ENCODE measurements at regions not wholly inside any gene's neighbourhood (a gene's known extent, or its start where the extent isn't known, plus 50 kb on each side); places are given as distances from the start of the nearest gene placed in this dataset.

GRCh38 chr3:40780291-40780924 lies 255.6 kb downstream of the ZNF621 start:
- Histone ChIP-seq H3K27ac (peak overlapping the region; percentile 70 to 93 (median 80)), H3K27me3 (no peaks in the 10 kb centered on the region), H3K4me1 (peaks cover 0 to 32% (median 26%) of the 10 kb centered on the region in 12 donors), H3K36me3 (no peaks in the 10 kb centered on the region), H3K4me3 (peak overlapping the region in 9 of 12 donors; percentile 2 to 41 (median 29)), H3K9me3 (no peaks in the 10 kb centered on the region)
- peak in 4 of 12 donors; percentile 13 to 20 (median 16) for TF ChIP-seq CTCF (IDR thresholded peaks at IDR 0.05)
- TF ChIP-seq POLR2A (IDR thresholded peaks at IDR 0.05), result no peak
- ATAC-seq (peak; percentile 82 to 90 (median 84)), DNase-seq (peak; percentile 81 to 90 (median 86))
- WGBS, 4 donors, result 30 to 45% (median 37%) methylated on average over 19 of the region's 19 CpGs
- intact Hi-C loops (cut with DNase I), result loop anchor here in 6 of 10 donors (2.0 to 10.0 kb wide), 7 partner anchors 97 to 422 kb away; partner anchors contain the start of gene CTNNB1 (in 1 of the 6)

GRCh38 chr3:40780925-40781406 lies 256.2 kb downstream of the ZNF621 start:
- Histone ChIP-seq H3K36me3 (no peaks in the 10 kb centered on the region), H3K27ac (peak overlapping the region; percentile 70 to 93 (median 80)), H3K4me3 (peak overlapping the region in 9 of 12 donors; percentile 2 to 41 (median 29)), H3K9me3 (no peaks in the 10 kb centered on the region), H3K27me3 (no peaks in the 10 kb centered on the region), H3K4me1 (peaks cover 0 to 32% (median 26%) of the 10 kb centered on the region in 12 donors)
- TF ChIP-seq POLR2A (IDR thresholded peaks at IDR 0.05) (no peak), CTCF (IDR thresholded peaks at IDR 0.05) (peak in 1 of 12 donors; percentile 5)
- peak; percentile 70 to 81 (median 78) for ATAC-seq
- 38 to 59% (median 47%) methylated on average over 10 to 12 of the region's 12 CpGs for WGBS, 4 donors
- DNase-seq, result peak; percentile 69 to 79 (median 76)
- intact Hi-C loops (cut with DNase I), result loop anchor here in 6 of 10 donors (2.0 to 10.0 kb wide), 7 partner anchors 96 to 421 kb away; partner anchors contain the start of gene CTNNB1 (in 1 of the 6)

GRCh38 chr3:40782111-40782721 lies 257.5 kb downstream of the ZNF621 start:
- Histone ChIP-seq H3K27me3 (no peaks in the 10 kb centered on the region), H3K4me3 (no peak overlapping the region), H3K36me3 (no peaks in the 10 kb centered on the region), H3K9me3 (no peaks in the 10 kb centered on the region), H3K4me1 (peaks cover 0 to 32% (median 26%) of the 10 kb centered on the region in 12 donors), H3K27ac (peak overlapping the region in 5 of 12 donors; percentile 79 to 93 (median 83))
- no peak for DNase-seq
- TF ChIP-seq CTCF (IDR thresholded peaks at IDR 0.05) (peak in 1 of 12 donors; percentile 16), POLR2A (IDR thresholded peaks at IDR 0.05) (no peak)
- no peak for ATAC-seq
- WGBS, 4 donors, result 82 to 94% (median 90%) methylated on average over 3 of the region's 3 CpGs
- intact Hi-C loops (cut with DNase I), result loop anchor here in 5 of 10 donors (5.0 to 10.0 kb wide), 5 partner anchors 95 to 420 kb away; no protein-coding TSS in a partner anchor

GRCh38 chr3:40790746-40791145 lies 266.0 kb downstream of the ZNF621 start:
- ATAC-seq (no peak), DNase-seq (no peak)
- peaks cover 0 to 3% (median 0%) of the 10 kb centered on the region in 12 donors for H3K9me3 ChIP-seq
- H3K4me1 ChIP-seq, result peaks cover 0 to 10% (median 0%) of the 10 kb centered on the region in 12 donors
- no peaks in the 10 kb centered on the region for H3K27me3 ChIP-seq
- no peak overlapping the region for H3K27ac ChIP-seq
- H3K36me3 ChIP-seq, result no peaks in the 10 kb centered on the region
- intact Hi-C loops (cut with DNase I), result no loop called here
- TF ChIP-seq POLR2A (IDR thresholded peaks at IDR 0.05) (no peak), CTCF (IDR thresholded peaks at IDR 0.05) (no peak)
- 79 to 94% (median 87%) methylated on average over 2 of the region's 2 CpGs for WGBS, 4 donors
- no peak overlapping the region for H3K4me3 ChIP-seq

All from heart left ventricle (tissue), 16 donors.